IPS-NIHi7 (cell line): ENCODE measurements at regions not wholly inside any gene's neighbourhood (a gene's known extent, or its start where the extent isn't known, plus 50 kb on each side); places are given as distances from the start of the nearest gene placed in this dataset.
A peak's percentile ranks its signal among the peaks of the same experiment; 100 is the strongest.
"Not testable (repeated sequence)": the region's sequence is repeated elsewhere in the genome, so short reads cannot be mapped to it uniquely, and the experiment has no call there.

Experiments
- DNase-seq: peaks from one replicate; pipeline ENCODE4 v3.0.0; 2012; ENCODE audit warnings: mixed read lengths; ENCODE audit errors: extremely low spot score

DNA sequence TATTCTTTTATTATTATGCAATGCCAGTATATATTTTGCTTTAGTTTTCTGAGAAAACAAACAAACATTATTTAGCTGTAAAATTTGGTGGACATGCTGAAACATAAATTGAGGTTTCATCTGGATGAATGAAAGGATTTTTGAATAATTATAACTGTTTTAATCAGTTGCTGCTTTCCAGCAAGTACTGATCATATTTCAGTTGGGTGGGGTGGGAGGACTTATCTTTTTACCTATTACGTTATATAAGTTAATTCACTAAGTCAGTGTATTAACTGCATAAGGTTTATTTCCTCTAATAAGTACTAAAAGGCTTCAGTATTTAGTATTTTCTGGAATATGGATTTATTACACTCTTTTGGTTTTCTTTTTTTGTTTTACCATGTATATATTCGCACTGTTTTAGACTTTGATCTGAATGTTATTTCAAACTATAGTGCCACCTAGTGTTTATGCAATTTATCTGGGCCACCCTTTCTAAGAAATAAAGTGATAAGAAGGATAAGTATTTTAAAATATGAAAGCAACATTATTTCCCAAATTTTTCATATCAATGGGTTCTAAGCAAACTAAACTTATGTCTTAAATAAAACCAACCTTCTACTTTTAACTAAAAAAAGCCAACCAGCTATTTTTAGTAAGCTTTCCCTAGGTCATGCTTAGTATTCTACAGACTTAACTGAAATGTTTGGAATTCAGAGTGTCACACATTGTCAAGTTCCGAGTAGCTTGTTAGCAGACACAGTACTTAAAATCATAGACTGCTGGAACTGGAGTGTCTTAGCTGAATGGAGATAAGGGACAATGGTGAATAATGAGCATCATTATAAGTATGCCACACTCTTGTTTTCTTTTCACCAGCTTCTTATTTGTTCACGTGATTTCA is 105.4 kb upstream of the MCHR2 start:
- no peak for DNase-seq

DNA sequence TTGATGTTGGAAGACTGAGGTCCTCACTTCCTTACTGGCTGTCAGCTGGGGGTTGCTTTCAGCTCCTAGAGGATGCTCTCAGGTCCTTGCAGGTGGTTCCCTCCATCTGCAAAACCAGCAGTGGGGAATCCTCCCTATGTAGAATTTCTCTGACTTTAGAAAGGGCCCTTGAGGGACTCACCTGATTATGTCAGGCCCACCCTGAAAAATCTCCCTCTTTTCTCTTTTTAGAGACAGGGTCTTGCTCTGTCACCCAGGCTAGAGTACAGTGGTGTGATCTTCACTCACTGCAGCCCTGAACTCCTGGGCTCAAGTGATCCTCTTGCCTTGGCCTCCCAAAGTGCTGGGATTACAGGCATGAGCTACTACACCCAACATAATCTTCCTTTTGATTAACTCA is 102.9 kb upstream of the MCHR2 start:
- DNase-seq = no peak

DNA sequence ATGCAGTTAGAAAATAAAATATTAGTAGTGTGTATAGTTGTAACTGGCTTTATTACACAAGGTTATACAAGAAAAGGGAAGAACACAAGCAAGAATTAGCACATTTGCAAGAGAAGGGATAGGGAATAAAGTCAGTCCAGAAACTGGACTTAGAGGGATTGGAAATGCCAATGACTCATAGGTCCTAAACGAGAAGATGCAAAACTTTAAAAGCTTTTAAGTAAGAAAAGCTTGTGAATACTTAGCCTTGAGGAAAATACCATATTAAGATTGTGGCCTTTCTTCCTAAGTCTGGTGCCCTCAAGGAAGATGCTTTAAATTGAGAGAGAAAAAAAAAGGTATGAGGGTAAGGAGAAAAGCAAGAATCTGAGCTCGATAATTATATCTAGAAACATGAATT is 102.3 kb upstream of the MCHR2 start:
- no peak for DNase-seq

DNA sequence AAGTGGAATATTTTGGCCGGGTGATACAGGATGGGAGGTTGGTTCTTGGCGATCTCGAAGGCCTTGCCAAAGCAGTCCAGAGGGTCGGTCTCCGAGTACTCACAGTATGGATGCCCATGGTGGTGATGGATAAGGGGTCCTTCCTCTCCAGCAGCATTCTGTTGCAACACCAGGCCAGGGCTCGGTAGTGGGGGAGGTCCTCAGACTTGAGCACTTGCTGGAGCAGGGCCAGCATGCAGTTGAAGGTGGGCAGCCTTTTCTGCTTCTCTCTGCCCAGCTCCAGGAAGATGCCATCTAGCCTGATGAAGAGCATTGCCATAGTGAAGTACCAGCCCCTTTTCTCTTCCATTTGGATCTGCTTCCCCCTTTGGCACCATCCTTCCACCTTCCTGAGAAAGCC is 99.4 kb upstream of the MCHR2 start:
- no peak for DNase-seq

DNA sequence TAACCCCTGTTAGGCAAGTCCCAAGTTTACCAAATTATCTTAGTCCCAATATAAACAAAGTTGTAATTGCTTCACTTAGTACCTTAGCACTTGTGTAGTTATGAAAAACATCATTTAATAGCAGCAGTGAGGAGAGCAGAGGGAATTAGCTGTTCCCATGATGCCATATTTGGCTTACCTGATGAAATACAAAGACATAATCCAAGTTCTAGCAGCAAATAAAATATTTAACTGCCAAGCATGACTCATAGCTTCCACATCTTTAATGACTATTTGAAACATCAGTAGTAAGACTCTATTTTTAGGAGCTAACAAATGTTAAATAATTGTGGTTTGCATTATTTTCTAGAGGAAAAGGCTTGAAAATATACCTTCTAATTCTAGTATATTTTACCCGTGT is 94.0 kb upstream of the MCHR2 start:
- no peak for DNase-seq

DNA sequence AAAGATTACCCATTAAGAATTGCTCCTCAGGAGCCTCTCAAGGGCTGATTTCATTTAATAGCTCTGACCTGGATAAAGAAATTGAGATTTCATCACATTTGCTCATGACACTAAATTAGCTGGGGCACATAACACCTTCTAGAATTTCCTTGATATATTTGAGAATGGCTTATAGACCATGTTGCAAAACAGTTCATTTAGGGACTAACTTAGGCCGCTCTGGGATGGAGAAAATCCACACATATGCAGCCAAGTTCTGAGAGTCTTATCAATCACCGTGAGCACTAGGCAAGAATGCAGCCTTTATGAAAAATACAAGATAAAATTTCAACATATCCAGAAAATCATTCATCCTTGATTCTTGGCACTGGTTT is 91.0 kb upstream of the MCHR2 start:
- DNase-seq = no peak

DNA sequence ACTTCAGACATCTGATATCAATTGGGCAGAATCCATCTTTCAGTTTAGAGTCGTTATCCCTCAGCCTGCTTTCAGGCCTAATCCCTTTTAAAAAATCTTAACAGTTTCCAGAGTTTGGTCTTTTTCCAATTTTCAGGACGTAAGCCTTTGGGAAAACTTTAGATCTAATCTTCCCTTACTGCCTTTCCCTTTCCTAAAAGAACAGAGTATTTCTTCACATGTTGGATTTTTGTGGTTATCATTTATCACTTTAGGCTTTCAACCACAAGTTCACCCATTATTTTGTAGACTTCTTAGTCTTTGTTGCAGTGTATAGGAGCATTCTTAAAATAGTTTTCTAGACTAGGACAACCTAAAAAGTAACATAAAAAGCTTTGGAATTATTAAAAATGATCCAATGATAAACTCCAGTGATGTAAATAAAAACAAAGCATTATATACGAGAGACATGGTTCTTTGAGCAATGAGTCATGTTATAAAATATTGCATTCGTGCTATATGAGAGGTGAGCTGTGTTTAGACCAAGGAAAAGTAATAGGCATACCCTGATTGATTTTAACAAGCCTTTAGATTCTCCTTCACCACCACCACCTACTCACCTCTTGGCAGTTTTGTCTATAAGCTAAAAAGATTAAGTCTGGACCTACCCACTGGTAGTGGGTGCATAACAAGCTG is 90.4 kb upstream of the MCHR2 start:
- no peak for DNase-seq

DNA sequence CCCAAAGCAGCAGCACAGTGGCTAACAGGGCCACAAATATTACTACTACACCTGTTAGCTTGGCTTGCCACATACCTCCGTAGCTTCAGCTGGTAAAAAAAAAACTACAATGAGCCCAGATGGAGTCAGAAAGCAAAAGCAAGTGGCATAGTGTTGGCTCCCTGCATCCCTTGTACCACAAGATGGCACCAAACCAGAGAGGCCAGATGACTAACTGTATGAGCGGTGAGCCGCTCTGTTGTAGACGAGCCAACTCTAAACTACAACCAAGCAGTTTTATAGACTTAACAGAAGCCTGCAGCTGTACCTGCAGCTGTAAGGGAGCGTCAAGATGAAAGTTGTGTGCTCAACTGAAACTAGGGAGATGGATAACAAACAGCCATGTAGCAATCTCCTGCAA is 84.5 kb upstream of the MCHR2 start:
- DNase-seq = peak; percentile 52

DNA sequence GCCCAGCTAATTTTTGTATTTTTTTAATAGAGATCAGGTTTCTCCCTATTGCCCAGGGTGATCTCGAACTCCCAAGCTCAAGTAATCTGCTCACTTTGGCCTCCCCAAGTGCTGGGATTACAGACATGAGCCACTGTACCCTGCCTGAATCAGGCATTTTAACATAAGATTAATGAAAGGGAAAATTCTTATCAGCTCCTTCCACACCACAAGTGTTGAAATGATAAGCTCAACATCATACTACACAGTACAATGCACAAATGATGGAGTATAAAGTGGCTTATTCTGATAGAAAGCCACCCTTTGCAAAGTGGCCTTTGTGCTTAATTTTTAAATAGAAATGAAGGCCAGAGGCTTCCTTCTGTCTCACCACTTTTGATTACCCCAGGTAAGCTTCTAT is 71.3 kb upstream of the MCHR2 start:
- DNase-seq = no peak

DNA sequence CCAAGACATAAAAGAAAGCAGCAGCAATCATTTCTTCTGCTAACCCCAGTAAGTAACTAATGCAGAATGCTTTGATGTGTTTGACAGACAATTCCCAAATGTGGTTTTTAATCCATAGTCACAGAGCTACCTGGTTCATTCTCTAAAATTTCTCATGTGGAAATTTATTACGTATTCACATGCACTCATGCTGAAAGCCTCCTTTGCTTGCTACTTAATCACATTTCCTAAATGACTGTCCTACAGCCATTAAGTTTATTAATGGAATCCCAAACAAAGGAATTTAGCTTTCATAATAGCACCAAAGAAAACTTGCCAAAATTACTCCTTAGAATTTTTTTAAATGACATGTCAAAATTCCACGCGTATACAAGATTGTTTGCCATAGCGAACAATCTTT is 68.6 kb upstream of the MCHR2 start:
- DNase-seq = no peak

DNA sequence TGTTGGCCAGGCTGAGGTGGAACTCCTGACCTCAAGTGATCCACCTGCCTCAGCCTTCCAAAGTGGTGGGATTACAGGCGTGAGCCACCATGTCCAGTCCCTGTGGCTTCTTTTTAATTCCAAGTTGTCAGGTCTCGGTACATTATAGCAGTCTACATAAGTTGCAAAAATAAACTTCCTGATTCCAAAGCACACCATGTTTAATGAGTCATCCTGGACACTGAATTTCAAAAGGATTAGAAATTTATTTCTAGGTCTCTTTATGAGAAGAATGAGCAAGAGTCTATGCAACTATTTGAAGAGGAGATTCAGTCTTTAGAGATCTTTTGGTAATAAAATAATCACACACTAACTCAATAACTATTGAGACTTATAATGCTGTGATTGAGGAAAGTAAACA is 63.9 kb upstream of the MCHR2 start:
- DNase-seq = no peak

DNA sequence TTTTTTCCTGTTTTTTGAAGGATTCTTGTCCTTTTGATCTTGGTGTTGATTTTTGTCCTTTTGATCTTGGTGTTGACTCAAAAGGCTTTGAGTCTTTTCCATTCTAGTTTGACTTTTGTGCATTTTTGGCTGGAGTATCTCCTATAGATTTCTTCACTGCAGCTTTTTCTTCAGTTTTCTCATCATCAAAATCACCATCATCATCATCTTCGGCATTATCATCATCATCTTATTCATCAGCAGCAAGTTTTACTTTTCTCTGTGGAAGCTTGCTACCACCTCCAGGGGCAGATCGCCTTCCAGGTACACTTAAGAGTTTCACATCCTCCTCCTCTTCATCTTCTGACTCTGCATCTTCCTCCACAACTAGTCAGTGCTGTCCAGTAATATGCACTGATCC is 56.5 kb upstream of the MCHR2 start:
- no peak for DNase-seq

DNA sequence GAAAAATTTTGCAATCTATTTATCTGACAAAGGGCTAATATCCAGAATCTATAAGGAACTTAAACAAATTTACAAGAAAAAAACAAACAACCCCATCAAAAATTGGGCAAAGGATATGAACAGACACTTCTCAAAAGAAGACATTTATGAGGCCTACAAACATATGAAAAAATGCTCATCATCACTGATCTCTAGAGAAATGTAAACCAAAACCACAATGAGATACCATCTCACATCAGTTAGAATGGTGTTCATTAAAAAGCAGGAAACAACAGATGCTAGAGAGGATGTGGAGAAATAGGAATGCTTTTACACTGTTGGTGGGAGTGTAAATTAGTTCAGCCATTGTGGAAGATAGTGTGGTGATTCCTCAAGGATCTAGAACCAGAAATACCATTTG is 49.9 kb upstream of the MCHR2 start:
- not testable (repeated sequence) for DNase-seq
